Lower leg skin (tissue), 4 donors: ENCODE measurements at regions not wholly inside any gene's neighbourhood (a gene's known extent, or its start where the extent isn't known, plus 50 kb on each side); places are given as distances from the start of the nearest gene placed in this dataset.

Source experiments
- DNase-seq, 2 donors: peaks; one replicate each; pipeline ENCODE4 v3.0.0-alpha.2; 2019; ENCODE audit warnings: low spot score in 2 of 2
- H3K4me3 ChIP-seq: fragments of 200-600 bp; sonication (generic); 2 replicates; pipeline ENCODE4 v1.5.1; 2017; ENCODE audit warnings: mild to moderate bottlenecking, low read depth; ENCODE audit not compliant: poor library complexity, severe bottlenecking
- POLR2A ChIP-seq, 2 donors: fragments of 450-650 bp; IDR thresholded peaks; one replicate each; pipeline ENCODE4 v1.6.1; 2016 to 2017; ENCODE audit warnings: antibody characterized with exemption in 2 of 2, mild to moderate bottlenecking in 1 of 2, moderate library complexity in 1 of 2
- WGBS, 2 donors: methylation state at CpG; one replicate each; pipeline ENCODE4 v1.1.5; 2018; 5-methylcytosine and 5-hydroxymethylcytosine counted together
- intact Hi-C: fragments of 100-400 bp; cut with DNase I; formaldehyde crosslinking; loops from one replicate; pipeline ENCODE4 v1.15.0; 2023; ENCODE audit warnings: low total_unique reads
- TF ChIP-seq, protein P1 (sequence below), 3 donors: fragments of 450-650 bp; IDR thresholded peaks; one replicate each; pipeline ENCODE4 v1.5.1; 2016; ENCODE audit warnings: antibody characterized with exemption in 3 of 3, mild to moderate bottlenecking in 3 of 3, moderate library complexity in 2 of 3

DNA sequence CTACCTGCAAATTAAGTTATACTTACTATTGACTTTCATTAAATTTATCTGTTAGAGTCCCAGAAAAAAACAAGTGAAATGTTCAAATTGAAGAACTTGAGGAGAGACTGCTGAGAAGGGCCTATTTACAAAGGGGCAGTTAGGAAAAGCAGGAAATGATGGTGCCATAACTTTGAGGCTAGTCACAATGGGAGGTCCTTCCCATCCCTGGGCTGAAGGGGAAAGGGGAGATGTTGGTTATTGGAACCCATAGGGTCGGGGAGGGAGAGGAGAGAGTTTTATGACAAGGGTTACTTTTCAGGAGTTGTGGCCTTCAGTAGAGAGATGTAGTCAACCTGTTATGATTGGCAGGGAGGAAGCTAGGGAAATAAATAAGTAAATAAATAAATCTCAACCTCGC lies 169.1 kb downstream of the DMRT2 start:
- TF ChIP-seq, protein P1, sequence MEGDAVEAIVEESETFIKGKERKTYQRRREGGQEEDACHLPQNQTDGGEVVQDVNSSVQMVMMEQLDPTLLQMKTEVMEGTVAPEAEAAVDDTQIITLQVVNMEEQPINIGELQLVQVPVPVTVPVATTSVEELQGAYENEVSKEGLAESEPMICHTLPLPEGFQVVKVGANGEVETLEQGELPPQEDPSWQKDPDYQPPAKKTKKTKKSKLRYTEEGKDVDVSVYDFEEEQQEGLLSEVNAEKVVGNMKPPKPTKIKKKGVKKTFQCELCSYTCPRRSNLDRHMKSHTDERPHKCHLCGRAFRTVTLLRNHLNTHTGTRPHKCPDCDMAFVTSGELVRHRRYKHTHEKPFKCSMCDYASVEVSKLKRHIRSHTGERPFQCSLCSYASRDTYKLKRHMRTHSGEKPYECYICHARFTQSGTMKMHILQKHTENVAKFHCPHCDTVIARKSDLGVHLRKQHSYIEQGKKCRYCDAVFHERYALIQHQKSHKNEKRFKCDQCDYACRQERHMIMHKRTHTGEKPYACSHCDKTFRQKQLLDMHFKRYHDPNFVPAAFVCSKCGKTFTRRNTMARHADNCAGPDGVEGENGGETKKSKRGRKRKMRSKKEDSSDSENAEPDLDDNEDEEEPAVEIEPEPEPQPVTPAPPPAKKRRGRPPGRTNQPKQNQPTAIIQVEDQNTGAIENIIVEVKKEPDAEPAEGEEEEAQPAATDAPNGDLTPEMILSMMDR (IDR thresholded peaks at IDR 0.05): no peak
- no peak for TF ChIP-seq POLR2A (IDR thresholded peaks at IDR 0.05)
- intact Hi-C loops: no loop called here
- no peak for DNase-seq
- no peak overlapping the region for H3K4me3 ChIP-seq
- WGBS, 2 donors: 70 to 83% methylated on average over 2 of the region's 2 CpGs

GRCh38 chr9:1221298-1221697 lies 171.1 kb downstream of the DMRT2 start:
- TF ChIP-seq, protein P1 (IDR thresholded peaks at IDR 0.05): no peak
- TF ChIP-seq POLR2A (IDR thresholded peaks at IDR 0.05): no peak
- WGBS, 2 donors: 84 to 87% methylated on average over 7 of the region's 7 CpGs
- H3K4me3 ChIP-seq: no peak overlapping the region
- intact Hi-C loops: no loop called here
- no peak for DNase-seq

DNA sequence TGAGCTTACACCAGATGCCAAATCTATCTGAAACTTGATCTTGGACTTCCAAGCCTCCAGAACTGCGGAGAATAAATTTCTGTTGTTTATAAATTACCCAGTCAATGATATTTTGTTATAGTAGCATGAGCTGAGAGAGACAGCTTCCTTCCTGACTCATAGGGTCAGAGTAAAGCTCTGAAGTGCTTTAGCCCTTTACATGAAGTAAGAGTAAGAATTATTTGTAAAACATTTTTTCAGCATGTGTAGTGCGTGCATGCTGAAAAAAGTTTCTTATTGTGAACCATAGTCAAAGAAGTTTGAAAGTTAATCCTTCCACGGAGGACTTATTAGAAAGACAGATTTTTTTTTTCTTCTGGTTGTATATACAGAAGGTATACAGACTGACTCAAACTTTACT lies 172.4 kb downstream of the DMRT2 start:
- 57 to 79% methylated on average over 3 of the region's 3 CpGs for WGBS, 2 donors
- intact Hi-C loops: no loop called here

DNA sequence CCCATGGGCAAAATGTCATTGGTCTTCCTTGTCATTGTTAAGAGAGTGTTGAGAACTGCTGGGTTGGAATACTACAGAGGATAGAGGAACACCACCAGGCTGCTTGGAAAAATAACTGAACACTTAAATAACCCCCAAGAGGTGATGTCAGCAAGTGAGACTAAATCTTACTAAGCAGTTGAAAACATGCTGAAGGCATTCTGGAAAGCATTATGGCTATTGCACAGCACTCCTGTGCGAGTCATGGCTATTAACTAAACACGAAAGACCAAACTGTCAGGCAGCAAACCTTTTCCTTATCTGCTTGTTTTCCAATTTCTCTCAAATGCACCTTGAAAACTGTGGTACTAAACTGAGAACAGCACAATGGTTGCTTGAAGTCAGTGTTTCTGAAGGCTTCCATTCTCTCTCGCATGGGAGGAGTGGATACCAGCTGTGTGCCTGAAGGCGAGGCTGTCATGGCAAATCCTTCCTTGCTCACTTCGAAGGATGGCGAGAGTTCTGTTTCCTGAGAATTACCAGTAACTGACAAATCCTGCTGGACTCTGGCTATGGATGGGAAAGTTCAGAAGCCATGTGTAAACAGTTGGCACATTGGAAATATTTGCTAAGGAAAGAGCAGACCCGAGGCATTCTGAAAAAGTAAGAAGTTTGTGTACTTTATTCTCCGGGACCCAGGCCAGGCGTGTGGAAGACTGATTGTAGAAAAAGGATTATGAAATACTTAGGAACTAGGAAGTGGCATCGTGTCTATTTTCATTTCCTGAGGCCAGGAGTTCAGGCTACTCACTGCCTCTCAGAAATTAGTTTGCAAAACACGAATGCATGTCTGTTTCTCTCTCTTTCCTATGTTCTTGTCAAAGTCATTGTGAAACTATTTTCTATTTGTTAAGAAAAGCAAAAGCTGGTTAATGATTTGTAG lies 182.1 kb downstream of the DMRT2 start:
- peak; percentile 65 to 92 for DNase-seq
- TF ChIP-seq POLR2A (IDR thresholded peaks at IDR 0.05): no peak
- intact Hi-C loops: no loop called here
- no peak overlapping the region for H3K4me3 ChIP-seq
- 10 to 15% methylated on average over 11 of the region's 11 CpGs for WGBS, 2 donors

More for the DNA sequence above, 172.4 kb downstream of the DMRT2 start:
- TF ChIP-seq, protein P1 (IDR thresholded peaks at IDR 0.05): no peak
- TF ChIP-seq POLR2A (IDR thresholded peaks at IDR 0.05): no peak
- no peak for DNase-seq
- H3K4me3 ChIP-seq: no peak overlapping the region

- intact Hi-C loops: no loop called here
- 44 to 47% methylated on average over 2 of the region's 2 CpGs for WGBS, 2 donors
Measured at GRCh38 chr9:1233568-1233967, 183.4 kb downstream of the DMRT2 start.

GRCh38 chr9:1235650-1236049 lies 185.5 kb downstream of the DMRT2 start:
- 60 to 64% methylated on average over 4 of the region's 4 CpGs for WGBS, 2 donors
- H3K4me3 ChIP-seq: no peak overlapping the region
- DNase-seq: no peak
- TF ChIP-seq, protein P1 (IDR thresholded peaks at IDR 0.05): no peak
- no peak for TF ChIP-seq POLR2A (IDR thresholded peaks at IDR 0.05)
- intact Hi-C loops: no loop called here

More at GRCh38 chr9:1233568-1233967, 183.4 kb downstream of the DMRT2 start:
- DNase-seq: peak in 1 of 2 donors; percentile 21
- no peak overlapping the region for H3K4me3 ChIP-seq
- TF ChIP-seq POLR2A (IDR thresholded peaks at IDR 0.05): no peak
- TF ChIP-seq, protein P1 (IDR thresholded peaks at IDR 0.05): no peak
